Renal cortical epithelial cell (primary cell): ENCODE measurements at regions not wholly inside any gene's neighbourhood (a gene's known extent, or its start where the extent isn't known, plus 50 kb on each side); places are given as distances from the start of the nearest gene placed in this dataset.

Source experiments
- DNase-seq: peaks from one replicate; pipeline ENCODE4 v3.0.0-alpha.2; 2011; ENCODE audit warnings: low read depth

DNA sequence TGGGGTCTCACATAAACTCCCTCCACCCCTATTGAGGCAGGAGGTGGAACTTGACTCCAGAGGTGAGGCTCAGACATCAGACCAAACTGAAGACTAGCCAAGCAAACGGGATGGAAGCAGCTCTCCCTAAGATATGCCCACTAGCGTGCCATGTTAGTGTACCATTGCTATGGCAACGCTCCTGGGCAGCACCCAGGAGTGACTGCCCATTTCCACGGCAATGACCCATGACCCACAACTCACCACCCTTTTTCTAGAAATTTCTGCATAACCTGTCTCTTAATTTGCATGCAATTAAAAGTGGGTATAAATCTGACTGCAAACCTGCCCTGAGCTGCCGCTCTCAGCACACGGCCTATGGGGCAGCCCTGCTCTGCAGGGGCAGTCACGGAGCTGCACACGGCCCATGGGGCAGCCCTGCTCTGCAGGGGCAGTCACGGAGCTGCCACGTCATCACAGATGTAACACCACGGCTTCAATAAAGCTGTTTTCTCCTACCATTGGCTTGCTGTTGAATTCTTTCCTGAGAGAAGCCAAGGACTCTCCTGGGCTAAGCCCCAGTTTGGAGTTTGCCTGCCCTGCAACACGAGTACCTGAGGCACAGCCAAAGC lies 164.3 kb downstream of the RBFOX3 start:
- DNase-seq = no peak

DNA sequence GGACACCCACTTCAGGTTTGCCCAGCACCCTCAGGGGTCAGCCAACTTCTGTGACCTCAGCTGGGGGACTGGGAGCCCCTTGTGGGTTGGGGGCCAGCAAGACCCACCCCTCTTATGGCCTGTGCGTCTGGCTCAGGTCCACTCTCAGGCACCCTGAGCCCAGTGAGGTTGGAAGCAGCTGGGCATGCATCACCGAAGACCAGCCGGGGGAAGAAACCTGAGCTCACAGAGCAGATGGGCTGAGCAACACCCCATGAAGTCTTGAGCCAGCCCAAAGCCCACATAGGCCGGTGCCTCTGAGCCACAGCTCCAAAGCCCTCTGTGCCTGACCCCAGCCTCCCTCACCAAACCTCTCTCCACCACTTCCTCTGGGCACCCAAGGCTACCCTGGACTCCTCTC lies 166.7 kb downstream of the RBFOX3 start:
- no peak for DNase-seq

DNA sequence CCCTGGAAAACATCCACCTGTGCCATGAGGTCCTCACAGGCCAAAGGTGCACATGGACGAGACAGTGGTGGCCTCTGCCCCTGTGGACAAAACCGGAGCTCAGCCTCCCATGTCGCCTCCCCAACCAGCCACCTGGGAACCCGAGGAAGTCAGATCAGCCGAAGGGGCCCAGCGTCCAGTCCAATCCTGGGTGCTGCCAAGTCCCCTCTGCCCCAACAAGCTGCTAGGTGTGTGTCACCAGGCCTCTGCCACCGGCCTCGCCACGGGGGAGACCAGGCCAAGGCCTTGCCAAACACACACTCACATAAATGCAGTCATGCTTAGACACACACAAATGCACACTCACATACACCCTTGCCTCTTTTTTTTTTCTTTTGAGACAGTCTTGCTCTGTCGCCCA lies 167.8 kb downstream of the RBFOX3 start:
- no peak for DNase-seq

DNA sequence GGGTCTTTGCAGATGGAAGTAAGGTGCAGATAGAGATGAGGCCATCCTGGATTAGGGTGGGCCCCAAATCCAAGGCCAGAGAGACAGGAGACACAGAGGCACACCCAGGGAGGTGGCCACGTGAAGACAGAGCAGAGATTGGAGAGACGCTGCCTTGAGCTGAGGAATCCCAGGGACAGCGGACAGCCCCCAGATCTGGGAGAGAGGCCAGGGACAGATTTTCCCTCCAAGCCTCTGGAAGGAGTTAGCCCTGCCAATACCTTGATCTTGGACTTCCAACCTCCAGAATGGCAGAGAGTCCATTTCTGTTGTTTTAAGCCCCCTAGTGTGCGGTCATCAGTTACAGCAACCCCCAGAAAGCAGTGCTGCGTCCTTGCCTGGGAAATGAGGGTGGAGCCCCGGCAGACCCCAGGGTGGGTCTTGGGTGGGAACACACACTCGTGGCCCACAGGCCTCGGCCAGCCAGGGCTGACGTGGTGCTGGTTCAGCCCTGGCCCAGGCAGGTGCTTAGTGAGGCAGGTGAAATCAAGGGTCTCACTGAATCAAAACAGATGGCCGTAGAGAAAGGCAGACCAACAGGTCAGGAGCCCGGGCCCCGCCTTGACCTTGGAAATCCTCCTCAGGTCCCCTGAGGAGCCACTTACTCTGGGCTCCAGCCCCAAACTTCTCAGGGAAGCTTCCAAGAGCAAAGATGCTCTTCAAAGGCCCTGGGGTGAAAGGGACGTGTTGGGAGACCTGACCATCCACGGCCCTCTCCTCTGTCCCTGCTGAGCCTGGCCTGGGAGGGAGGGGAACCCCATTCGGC lies 169.3 kb downstream of the RBFOX3 start:
- no peak for DNase-seq

DNA sequence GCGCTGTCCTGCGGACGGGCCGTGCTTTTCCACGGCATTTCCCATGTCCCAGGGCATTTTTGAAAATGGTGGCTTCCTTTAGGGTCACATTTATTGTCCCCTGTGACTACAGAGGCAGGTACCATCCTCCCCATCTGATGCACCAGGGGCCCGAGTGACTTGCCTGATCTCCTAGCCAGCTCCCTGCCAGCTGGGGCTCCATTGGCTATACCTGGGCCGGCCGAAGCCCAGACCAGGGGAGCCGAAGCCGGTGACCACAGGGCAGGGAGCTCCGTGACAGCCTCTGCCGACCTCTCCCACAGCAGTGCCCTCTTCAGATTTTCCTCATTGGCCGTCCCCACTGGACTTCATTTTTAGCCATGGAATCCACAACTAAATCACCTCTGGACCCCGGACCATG lies 170.6 kb downstream of the RBFOX3 start:
- DNase-seq = no peak

DNA sequence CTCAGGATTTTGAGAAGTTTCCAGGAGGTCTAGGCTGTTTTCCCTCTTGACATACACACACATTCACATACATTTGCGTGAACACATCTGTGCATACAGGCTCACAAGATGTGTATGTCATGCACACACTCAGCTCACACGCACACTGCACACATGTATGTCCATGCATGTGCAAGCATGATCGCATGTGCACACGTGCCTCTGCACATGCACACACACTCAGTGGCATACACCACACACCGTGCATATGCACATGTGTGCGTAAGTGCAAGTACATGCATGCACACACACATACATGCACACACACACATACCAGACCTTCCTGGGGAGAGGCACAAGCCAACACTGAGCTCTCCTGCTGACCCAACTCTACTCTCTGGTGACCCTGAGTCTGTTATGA lies 171.4 kb downstream of the RBFOX3 start:
- DNase-seq = no peak

DNA sequence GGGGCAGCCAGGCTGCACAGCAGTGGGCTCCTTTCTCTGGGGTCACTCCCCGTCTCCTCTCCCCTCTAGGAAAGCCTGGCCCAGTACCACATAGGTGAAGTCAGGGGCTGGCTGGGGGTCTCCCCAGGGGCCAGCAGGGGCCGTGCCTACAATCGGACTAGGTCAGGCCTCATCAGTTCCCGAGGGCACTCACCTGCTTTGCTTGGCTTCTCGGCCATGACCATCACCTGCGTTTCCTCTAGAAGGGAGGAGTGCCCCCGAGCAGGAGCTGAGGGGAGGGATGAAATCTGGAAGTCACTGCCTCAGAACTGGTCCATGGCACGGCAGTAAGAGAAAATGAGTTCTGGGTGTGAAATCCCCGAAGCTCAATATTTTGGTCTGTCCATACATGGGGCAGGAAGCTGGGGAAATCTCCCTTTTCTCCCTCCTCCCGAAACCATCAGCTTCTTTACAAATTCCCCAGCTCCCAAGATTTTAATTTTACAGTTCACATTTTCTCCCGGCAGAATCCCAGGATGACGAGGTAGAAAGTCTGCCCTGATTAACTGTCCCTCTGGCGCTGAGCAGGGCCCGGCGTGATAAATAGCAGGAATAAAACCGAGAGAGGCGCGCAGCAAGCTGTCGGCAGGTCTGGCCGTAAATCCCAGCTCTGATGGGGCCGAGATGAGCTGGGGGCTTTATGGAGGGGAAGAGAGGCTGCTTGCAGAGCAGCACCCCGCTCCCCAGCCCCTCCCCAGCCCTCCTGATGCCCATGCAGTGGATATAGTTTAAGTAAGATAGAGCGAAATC lies 172.1 kb downstream of the RBFOX3 start:
- no peak for DNase-seq

DNA sequence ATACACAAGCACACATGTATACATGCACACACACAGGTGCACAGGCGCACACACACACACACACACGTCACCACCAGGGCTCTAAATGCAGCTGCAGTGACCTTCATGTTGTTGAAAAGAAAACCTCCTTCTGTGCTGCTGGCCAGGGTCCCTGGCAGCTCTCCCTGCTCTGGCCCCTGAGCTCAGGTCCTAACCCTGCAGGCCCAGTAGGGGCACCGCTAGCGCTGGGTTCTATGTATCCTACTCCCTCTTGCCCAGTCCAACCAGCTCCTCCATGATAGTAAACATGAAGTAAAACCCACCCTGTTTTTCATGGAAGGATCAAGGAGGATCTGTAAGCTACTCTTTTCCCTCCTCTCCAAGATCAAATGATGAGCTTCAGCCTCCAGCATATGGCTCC lies 172.8 kb downstream of the RBFOX3 start:
- no peak for DNase-seq

DNA sequence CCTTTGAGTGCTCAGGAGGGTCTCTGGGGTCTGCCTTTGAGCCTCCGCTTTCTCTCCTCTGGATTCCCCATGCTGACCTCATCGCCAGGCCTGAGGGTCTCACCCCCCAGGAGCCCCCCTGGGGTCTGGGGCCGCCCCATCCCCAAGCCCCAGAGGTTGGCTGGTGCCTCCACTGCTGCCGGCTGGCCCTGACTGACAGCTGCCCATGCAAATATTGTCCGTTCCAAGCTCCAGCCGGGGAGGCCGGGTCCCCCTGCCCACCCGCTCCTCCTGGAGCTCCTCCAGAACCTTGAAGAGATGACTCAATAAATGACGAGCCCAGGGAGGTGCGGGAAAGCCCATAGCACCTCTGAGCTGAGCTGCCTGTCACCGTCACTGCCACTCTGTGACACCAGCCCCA lies 173.8 kb downstream of the RBFOX3 start:
- no peak for DNase-seq

DNA sequence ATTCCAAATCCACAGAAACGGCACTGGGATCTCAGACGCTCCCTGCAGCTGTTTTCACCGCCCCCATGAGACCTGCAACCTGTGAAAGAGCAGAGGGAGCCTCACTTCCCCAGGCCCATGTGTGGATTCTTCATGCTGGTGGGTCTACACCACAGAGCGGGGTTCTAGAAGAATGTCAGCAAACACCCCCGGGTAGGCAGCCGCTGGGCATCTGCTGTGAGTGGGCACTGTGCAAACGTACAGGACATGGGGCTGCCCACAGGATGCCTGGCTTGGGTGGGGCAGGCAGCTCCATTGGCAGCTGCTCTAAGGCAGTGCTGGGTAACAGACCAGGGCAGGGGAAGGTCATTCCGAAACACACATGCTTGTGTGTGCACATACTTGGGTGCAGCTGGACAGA lies 174.9 kb downstream of the RBFOX3 start:
- no peak for DNase-seq

DNA sequence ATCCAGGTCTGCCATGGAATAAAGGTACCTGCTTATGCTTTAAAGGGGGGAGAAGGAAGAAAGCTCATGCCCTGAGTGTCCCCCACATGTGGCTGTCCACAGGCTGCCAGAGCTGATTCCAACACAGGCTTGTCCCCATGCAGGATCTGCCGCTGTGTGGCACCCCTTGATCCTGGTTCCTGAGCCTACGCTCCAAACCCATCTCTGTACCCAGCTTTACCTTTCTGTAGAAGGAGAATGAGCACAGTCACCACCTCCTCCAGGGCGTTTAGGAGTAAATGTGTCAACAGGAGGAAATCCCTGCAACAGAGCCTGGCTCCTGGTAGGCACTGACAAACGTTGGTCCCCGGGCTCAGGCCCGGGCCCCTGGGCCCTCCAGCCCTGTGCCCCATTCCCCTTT lies 175.6 kb downstream of the RBFOX3 start:
- DNase-seq = no peak

DNA sequence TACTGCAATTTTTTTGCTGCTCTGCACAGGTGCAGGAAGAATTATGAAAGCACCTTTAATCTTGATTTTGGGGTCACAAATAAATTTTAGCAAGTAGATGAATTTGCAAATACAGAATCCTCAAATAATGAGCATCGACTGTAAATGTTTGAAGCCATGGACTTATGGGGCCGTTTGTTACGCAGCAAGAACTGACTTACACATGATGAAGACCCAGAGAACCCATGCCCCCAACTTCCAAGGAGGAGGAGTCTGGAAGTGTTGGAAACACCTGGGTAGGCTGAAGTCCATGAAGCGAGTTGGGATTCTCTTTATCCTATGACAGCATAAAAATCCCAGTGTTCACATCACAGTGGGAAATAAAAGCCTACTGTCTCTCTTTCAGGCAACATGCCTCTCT lies 176.6 kb downstream of the RBFOX3 start:
- DNase-seq = no peak

DNA sequence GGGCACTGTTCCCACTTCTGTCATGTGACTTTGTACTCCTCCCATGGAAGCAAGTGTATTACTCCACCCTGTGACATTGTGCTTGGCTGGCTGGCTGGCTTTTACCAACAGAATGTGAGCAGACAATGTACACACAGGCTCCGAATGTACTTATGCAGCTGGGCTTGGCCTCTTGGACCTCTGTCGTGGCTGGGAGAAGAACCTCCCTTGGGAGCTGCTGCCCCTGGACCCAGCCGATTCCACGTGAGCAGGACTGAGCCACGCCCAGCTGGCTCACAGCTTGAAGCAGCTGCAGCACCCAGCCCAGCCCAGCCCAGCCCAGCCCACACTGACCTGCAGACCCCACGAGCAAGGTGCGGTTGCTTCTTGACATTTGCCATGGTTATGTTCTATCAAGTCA lies 177.5 kb downstream of the RBFOX3 start:
- DNase-seq = no peak

DNA sequence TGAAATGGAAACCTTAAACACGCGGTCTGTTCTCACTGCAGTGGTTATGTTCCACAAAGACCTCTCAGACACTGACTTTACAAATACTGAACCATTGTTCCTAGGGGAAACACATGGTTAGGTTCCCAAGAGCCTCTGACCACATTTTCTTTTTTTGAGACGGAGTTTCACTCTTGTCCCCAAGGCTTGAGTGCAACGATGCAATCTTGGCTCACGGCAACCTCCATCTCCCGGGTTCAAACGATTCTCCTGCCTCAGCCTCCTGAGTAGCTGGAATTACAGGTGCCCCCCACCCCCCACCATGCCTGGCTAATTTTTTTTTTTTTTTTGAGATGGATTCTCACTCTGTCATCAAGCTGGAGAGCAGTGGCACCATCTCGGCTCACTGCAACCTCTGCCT lies 179.7 kb downstream of the RBFOX3 start:
- no peak for DNase-seq

DNA sequence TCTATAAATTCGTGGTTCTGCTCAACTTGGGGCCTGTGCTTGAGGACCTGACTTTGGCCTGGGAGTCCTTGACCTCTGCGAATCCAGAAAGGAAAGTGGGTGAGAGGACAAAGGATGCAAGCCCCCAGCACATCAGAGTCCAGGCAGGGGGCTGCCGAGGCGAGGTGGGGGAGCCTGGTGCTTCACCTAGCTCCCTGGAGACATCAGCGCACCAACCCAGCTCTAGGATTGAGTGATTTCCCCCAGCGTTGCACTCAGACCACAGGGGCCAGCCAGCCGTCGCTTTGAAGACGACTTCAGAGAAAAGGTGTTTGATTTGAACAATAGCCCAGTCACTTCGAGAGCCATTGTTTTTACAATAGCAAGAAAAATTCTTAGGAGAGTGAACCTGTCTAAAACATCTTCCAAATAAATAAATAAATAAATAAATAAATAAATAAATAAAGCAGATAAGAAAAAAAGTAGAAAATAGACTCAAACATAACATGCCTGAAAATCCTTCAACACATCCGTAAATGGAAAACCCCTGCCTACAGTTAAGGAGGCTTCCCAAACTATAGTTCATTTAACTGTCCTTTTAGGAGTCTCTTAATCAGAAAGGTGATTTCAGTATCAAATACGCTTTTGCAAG lies 180.9 kb downstream of the RBFOX3 start:
- DNase-seq = no peak

DNA sequence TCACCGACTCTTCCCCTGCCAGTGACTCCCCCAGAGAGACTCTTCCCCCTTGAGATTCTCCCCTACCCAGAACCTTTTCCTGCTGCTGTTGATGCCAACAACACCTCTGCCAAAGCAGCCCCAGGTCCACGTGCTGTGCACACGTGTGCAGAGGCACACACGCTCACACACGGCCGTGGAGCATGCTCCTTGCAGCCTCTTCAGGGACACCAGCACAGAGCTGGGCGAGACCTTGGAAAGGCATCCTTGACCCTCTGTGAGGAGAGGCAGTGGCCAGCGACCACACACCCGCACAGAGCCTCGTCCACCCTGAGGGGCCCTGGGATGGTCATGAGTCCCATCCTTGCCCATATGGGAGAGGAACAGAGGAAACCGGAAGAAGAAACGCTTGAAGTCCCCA lies 181.9 kb downstream of the RBFOX3 start:
- DNase-seq = no peak

DNA sequence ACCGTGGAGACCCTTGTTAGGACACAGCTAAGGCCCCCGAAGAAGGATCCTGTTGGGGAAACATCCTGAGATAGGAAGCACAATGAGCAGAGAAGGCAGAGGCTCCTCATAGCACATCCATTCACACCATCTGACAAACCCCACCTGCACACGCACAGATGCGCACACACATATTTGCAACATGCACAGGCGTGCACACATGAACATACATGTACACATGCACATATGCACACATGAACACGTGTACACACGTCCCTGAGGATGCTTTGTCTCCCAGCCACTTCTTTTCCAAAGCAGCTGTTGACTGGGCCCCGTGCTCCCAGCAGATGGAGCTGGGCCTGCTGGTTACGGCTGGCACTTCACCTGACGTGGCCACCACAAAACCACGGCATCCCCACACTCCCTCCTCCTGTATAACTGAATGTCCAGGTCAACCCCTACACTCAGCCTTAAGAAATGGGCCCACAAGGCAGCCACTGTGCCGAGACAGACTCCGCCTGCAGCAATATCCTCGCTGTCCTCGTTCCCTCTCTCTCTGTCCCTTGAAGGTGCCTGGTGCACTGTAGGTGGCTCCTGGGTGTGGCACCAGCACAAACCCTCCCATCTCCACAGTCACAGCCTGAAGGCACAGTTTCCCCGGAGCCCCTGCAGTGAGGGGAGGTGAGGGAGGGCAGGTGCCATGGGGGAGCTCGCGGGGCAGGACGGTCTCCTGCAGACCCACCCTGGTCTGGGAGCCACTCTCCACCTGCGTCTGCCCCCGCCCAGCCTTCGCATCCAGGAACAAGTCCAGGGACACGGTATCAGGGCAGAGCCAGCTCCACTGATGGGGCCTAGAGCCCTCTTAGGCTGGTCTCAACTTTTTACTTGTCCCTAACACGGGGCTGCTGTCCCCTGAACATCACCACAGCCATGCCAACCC lies 183.0 kb downstream of the RBFOX3 start:
- DNase-seq = no peak

DNA sequence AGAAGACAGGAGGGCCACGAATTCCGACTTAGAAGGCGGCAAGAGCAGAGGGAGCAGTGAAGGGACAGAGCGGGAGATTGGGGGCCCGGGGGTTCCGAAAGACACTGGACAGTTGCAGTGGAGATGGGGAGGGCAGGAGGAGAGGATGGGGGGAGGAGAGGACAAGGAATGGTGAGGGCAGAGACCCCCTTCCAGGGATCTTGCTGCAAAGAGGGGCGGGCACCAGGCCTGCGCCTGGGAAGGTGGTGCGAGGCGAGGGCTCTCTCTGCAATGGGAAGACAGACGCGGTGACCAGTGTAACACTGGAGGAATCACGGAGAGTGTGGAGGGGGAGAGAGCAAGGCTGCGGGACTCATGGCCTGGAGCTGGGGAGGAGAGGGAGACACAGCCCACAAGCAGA lies 185.2 kb downstream of the RBFOX3 start:
- no peak for DNase-seq

DNA sequence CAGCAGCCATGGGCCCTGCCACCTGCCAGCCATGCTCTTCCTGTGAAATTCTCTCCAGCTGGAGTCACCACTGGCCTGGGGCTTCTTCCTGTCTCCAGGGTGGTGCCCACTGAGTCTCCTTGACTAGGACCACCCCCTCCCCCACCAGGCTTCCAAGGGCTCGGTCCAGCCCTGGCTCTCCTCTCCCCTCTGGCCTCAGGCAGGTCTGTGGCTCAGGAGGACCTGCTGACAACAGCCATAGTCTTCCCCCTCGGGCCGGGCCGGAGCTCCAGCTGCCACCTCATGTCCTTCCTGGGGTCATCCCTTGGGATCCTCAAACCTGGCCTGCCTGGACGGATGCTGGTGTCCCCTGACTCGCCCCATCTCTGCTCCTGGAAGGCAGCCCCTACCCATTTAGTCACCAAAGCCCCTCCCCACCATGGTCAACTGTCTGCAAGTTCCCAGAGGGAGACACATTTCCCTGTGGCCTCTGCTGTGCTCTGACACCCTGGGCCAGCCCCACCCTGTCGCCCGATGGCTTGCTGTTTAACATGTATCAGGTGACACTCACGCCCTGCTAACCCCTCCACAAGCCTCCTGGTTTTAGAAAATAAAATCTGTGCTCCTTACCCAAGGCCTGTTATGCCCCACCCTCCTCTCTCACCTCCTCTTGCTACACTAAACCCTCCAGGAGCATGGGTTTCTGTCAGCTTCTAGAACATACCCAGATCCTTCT lies 186.2 kb downstream of the RBFOX3 start:
- DNase-seq = no peak

DNA sequence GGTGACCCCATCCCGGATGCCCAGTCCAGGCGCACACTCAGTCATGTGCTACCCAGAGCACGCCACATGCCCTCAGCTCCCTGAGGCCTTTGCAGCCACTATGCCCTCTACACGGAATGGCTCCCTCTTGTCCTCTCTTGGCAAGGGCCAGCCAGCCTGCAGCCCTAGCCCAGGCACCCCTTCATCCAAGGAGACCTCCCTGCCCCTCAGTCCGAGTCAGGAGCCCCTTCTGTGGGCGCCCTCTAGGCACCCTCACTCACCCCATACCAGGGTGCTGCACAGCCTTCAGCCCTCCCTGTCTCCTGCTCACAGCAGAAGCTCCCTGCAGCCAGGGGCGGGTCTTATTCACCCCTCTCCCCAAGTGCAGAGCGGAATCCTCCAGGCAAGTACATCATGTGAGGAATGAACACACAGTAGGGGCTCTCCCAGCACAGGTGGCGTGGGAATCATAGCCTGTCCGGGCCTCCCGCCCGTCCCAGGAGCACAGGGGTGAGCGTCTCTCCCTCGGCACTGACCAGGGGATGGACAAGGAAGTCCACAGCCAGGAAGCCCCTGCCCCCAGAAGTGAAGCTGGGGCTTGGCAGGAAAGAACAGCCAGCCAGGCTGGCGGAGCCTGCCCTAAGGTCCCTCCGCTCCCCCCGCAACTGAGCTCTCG lies 186.9 kb downstream of the RBFOX3 start:
- DNase-seq = no peak
